NCI-H146 treated with DMSO at 0.1 percent for 48 hours (cell line): ENCODE measurements at regions not wholly inside any gene's neighbourhood (a gene's known extent, or its start where the extent isn't known, plus 50 kb on each side); places are given as distances from the start of the nearest gene placed in this dataset.

Experiments
- DNase-seq: peaks from one replicate; lab custom pipeline; 2025; ENCODE audit not compliant: unreplicated experiment; lab: John Stamatoyannopoulos, UW

DNA sequence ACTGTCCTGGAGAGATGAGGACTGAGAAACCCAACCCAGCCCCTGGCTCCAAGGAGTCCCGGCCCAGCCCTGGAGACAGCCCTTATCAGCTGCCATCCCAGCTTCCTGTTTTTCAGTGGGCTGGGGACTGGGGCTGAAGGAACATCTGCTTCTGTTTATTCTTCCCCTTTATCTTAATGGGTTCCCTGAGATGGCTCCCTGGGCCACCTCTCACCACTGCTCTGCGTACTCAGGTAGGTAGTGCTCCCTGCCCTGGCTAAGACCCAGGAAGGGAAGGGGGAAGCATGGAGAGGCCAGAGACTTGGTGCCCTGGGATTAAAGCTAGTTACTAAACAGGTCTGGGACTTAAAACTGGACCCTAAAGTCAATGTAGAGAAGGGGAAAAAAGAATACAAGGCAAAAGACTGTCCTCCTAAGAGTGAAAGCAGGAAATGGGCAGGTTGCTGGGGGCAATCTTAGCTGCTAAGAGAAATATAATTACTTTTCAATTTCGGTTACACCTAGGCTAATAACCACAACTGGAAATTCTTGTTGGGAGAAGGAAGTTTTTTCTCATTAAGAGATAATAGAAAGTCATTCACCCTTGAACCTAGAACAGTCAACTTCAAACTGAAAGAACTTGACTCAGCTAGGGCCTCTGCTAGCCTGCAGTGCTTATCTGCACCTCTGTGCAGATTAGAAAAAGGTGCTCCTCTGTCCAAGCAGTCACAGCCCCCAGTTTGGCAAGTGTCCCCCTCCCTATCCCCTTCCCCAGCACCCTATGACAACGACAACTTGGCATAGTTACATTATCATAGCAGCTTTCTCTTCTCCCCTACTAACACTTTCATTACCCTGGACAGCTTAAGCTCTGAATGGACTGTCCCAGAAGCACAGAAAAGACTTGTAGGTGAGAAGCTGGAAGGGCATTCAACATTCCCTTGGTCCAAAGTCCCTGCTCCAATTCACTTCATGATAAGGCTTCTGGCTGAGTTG, 65.6 kb upstream of the KDM7A start:
- DNase-seq: peak; percentile 49

DNA sequence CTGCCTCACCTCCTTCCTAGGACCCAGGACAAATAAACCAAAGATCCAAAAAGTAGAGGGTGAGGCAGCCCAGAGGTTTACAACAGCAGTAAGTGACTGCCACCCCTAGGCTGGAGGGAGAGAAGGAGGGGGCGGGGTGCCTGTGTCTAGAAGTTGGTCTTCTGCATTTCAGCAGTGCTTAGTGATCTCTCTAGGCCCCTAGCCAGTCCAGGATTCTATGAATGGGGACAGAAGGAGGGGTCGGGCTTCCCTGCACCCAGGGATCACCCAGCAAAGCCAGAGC, 62.8 kb upstream of the KDM7A start:
- DNase-seq: no peak

DNA sequence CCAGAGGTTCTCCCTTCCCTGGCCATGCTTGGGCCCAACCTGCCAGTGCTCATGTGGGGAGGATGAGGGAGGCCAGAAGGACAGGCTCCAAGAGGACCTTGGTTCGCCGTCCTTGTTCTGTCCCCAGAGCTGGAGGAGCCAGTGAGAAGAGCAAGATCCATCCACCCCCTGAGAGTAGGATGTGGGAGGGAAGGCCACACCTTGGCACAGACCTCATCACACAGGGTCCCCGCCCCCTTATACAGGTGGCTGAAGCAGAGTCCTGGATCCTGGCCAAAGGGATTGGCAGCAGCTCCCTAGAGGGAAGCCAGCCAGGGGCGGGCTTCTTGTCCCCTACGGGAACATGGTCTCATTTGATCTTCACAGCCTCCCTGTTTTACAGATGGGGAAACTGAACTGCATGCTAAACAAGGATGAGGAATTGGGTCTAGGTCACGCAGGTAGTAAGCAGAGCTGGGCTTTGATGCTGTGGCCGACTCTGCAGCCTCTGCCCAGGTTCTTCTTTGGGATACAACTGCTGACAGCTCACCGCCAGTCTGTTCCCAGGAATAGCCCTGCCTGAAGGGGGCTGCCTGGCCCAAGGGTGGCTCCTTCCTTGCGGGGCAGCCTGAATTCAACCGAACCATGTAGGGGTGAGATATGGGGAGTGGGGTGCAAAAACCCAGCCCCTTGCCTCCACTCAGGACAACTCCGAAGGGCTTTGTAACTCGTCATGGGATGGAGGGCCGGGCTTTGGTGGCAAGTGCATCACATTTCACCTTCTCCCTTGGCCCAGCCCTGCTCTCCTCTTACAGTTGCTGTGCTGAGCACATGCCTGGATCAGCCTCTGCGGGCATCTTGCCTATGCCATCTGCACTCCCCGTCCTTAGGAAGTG, 62.2 kb upstream of the KDM7A start:
- DNase-seq: peak; percentile 59

DNA sequence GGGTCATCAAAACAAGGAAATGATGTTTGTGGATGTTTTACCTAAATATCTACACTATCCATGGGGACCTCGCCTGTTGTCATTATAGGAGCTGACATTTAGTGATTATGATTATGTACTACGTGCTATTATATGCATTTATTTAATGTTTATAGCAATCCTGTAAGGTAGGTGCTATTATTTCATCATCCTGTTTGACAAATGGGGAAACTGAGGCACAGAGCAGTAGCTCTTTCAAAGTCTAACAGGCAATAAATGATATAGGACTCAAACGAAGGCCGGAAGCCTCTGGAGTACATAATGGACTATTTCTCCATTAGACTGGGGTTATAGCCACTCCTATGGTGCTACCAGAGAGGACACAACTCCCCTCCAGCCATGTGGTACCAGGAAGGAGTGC, 60.6 kb upstream of the KDM7A start:
- no peak for DNase-seq

DNA sequence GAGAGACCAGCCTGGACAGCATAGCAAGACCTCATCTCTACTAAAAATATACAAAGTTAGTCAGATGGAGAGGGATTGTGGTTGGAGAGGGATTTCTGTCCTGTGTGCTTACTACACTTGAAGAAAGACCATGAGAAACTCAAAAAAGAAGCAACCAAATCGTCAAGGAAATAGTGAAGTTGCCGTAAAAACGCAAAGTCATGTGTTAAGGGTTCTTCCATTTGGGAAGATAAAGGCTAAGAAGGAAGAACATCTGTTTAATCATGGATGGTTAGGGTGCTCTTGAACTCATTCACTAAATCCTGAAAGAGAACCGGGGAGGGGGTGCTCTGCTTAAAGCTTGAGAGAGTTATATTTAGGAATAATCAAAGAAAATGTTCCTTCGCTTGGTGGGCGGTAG, 59.8 kb upstream of the KDM7A start:
- DNase-seq: no peak

DNA sequence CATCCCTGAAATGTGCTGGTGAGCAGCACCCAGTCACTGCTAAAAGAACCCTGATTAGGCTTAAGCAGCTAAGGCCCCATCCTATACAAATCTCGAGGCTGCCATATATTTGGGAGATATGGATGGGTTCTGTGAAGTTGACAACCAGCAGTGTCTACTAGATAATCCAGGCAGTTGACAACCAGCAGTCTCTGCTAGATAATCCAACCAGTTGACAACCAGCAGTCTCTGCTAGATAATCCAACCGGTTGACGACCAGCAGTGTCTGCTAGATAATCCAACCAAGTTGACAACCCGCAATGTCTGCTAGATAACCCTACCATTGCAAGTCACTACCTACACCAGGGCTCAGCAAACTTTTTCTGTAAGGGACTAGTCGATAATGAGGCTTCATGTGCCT, 58.3 kb upstream of the KDM7A start:
- DNase-seq: no peak

DNA sequence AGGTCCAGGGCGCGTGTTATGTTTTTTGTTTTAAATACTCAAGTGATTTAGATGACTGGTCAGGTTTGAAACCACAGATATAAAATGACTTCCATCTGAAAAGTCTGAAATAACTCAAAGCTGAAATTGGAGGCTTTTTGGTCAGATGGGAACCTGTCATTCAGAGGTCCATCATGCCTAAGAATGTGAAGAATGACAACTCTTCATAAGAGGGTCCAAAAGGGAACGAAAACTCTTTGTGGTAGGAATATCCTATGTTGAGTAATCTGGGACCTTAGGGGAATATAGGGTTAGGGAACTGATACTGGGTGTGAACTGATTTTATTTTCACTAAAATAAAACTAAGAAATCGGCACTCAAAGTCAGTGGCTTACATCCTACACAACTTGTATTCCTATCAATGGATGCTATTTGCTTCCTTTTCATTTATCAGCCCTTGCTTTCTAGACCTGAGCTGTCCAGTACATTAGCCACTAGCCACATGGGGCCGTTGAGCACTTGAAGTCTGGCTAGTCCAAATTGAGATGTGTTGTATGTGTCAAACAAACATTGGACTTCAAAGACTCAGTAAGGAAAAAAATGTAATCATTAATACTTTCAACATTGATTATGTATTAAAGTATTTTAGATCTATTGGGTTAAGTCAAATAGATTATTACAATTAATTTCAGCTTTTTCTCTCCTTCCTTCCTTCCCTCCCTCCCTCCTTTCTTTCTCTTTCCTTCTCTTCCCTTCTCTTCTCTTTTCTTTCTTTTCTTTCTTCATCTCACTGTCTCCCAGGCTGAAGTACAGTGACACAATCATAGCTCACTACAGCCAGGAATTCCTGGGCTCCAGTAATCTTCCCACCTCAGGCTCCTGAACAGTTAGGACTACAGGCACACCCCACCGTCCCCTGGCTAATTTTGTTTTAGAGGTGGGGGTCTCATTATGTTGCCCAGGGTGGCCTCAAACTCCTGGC, 56.5 kb upstream of the KDM7A start:
- DNase-seq: no peak

DNA sequence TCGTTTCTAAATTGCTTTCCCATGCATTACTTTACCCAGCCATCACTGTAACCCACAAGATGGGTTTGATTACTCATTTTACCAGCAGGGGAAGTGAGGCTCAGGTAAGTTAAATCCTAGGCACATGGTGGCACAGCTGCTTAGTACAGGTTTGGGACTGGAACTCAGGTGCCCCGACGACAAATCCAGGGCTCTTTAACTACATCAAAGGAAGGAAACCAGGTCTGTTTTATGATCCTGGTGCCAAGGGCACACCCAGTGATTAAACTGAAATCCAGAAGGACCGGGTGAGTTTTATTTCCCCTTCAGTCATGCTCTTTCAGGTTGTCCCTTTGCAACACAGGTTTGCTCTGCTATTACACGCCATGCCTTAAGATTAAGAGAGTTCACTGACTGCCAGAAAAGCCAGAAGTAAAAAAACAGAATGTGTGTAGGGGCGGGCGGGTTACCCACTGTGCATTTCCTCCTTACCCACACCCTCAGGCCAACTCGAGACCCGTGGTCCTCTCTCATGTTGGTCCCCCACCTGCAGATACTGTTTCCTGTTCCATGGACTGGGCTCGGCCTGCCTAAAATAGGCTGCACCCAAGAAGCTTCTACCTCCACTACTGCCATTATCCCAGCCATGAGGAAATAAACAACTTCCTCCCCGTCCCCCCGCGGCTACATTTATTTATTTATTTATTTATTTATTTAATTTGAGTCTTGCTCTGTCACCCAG, 55.1 kb upstream of the KDM7A start:
- DNase-seq: peak; percentile 29

DNA sequence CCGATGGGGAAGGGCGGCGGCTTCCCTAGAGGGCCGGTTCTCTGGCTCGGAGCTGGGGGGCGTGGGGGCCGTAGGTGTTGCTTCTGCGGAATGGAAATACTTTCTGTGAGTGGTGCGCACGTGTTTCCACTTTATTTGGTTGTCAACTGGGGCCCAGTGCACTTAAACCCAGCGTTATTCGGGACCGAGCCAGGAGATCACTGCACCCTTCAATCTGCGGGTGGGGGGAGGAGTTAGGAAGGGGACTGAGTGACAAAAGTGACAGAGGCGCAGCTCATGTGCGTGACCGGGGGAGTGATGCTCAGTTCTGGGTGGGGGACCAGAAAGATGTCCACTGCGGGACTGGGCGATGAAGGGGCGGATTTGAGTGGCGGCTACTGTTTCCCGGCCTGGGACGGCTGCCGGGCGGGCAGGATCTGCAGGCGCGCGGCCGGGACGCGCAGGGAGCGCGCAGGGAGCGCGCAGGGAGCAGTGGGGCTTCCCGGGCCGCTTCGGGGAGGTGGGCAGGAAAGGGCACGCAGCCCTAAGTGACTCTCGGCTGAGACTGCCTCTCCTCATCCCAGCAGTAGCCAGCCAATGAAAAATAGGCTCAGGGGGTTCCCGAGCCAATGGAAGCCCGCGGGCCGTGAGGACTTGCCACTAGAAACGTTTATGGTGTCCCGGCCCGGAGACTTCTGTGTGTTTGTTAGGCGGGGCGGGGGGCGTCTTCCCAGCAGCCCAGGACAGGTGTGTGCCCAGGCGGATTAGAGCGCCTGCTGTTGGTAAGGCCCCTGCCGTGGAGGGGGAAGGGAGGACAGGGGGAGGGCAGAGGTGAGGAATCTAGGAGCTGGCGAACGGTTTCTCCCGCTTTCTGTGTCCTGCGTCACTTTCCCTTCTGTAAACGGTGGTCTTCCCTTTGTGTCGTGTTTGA, 54.3 kb upstream of the KDM7A start:
- DNase-seq: peak; percentile 88

DNA sequence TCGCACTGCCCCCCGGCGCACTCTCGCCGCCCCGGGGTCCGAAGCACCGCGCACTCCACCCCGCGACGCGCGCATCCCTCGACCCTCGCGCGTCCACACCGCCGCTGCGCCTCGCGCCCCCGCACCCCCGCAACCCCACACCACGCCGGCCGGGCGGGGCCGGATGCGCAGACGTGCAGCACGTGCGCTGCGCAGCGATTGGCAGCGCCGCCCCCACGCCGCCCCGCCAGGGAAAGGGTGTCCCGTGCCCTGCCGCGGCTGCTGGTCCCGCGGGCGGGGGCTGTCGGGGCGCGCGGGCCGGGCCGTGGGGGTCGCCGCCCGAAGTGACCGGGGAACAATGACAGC, 53.7 kb upstream of the KDM7A start:
- peak; percentile 12 for DNase-seq

DNA sequence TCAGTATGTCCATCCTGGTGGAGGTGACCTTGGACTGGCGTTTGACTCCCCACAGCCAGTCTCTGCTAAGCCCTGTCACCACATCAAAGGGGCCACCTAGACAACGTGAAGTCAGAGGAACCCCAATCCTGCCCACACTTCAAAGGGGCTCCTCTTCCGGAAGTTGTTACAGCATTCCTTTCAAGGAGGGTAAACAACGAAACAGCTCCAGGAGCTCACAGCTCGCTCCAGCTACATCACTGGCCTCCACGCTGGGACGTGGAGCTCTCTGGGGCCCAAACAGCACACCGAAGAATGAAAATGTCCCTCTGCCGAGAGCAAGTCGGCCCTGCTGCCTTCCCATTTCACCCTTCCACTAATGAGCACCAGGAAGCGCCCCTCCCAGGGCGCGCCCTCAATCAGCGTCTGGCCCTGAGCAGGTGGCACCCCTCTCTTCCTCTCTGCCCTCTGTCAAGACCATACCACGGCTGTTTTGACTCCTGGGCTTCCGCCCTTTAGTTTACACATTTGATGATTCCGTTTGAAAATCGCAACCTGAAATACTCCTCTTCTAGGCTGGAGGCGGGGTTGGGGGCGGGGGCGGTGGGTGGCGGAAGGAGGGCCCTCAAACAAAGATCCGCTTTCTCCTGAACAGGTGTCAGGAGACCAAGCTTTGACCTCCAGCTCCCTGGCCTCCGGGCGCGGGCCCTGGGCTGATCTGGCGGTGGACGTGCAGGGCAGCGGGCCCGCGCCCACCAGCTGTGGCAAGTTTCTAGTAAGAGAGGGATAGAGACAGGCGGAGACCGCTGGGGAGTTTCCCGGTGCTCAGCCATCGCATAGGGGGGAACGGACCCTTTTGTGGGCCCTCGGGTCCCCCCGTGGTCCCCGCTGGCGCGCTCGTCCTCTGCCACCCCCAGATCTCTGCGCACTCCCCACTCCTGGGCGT, 53.1 kb upstream of the KDM7A start:
- peak; percentile 66 for DNase-seq

DNA sequence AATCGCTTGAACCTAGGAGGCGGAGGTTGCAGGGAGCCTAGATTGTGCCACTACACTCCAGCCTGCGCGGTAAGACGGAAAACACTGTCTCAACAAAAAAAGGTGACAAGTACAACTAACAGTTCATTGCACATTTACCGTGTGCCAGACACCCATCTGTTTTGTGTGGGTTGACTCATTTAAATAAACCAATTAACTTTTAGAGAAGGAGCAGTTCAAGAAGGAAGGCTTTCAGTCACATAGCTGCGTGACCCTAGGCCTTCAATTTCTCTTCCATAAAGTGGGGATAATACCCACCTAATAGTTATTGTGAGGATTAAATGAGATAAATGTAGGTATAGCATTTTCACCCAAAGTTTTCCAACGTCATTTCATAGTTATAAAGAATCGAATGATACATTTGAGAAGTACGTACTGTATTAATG, 52.3 kb upstream of the KDM7A start:
- DNase-seq: no peak
